Cardiac muscle cell (in vitro differentiated cells and primary cell): ENCODE measurements at regions not wholly inside any gene's neighbourhood (a gene's known extent, or its start where the extent isn't known, plus 50 kb on each side); places are given as distances from the start of the nearest gene placed in this dataset.

Experiments
- DNase-seq, 2 donors: peaks; one replicate each; pipeline versions ENCODE4 v3.0.0 to v3.0.0-alpha.2; 2010 to 2017; ENCODE audit warnings: low read depth in 1 of 2, low spot score in 1 of 2
- H3K27ac ChIP-seq: fragments of 200-600 bp; sonication (generic); 2 replicates; pipeline ENCODE4 v1.5.1; 2016
- H3K27me3 ChIP-seq: fragments of 200-600 bp; sonication (generic); 2 replicates; pipeline ENCODE4 v1.6.0; 2016; ENCODE audit warnings: control low read depth
- H3K36me3 ChIP-seq: fragments of 200-600 bp; sonication (generic); 2 replicates; pipeline ENCODE4 v1.5.1; 2016; ENCODE audit warnings: control low read depth
- H3K4me1 ChIP-seq: fragments of 200-600 bp; sonication (generic); 2 replicates; pipeline ENCODE4 v1.8.1; 2017; ENCODE audit warnings: low read depth, mild to moderate bottlenecking, mixed run types
- H3K4me3 ChIP-seq: fragments of 200-600 bp; sonication (generic); 2 replicates; pipeline ENCODE4 v1.5.1; 2016; ENCODE audit warnings: mild to moderate bottlenecking
- H3K9me3 ChIP-seq: fragments of 200-600 bp; sonication (generic); 2 replicates; pipeline ENCODE4 v1.5.1; 2017; ENCODE audit warnings: low read depth, mild to moderate bottlenecking, control low read depth
- TF ChIP-seq, protein P1 (sequence below): IDR thresholded peaks from 2 replicates; pipeline ENCODE4 v1.5.1; 2012; ENCODE audit warnings: low read depth, mild to moderate bottlenecking, low read length

DNA sequence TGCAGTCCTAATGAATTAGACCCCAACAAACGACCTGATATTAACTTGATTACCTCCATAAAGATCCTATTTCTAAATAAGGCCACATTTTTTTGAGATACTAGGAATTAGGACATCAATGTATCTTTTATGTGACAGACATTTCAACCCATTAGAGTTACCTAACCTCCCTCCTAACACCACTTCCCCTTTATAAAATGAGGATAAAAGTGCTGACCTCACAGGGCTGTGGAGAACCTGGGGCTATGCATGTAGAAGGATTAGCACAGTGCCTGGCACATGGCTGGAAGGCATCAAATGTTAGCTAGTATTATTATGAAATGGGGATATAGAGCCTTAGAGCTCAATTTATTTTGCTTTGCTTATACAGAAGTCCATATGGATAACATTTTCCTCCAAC lies 53.5 kb upstream of the LRRN1 start:
- TF ChIP-seq, protein P1, sequence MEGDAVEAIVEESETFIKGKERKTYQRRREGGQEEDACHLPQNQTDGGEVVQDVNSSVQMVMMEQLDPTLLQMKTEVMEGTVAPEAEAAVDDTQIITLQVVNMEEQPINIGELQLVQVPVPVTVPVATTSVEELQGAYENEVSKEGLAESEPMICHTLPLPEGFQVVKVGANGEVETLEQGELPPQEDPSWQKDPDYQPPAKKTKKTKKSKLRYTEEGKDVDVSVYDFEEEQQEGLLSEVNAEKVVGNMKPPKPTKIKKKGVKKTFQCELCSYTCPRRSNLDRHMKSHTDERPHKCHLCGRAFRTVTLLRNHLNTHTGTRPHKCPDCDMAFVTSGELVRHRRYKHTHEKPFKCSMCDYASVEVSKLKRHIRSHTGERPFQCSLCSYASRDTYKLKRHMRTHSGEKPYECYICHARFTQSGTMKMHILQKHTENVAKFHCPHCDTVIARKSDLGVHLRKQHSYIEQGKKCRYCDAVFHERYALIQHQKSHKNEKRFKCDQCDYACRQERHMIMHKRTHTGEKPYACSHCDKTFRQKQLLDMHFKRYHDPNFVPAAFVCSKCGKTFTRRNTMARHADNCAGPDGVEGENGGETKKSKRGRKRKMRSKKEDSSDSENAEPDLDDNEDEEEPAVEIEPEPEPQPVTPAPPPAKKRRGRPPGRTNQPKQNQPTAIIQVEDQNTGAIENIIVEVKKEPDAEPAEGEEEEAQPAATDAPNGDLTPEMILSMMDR: no peak
- Histone ChIP-seq H3K9me3 (no peaks in the 10 kb centered on the region), H3K4me3 (no peak overlapping the region), H3K36me3 (no peaks in the 10 kb centered on the region), H3K27me3 (peaks cover 16% of the 10 kb centered on the region), H3K27ac (no peak overlapping the region), H3K4me1 (no peaks in the 10 kb centered on the region)
- no peak for DNase-seq

DNA sequence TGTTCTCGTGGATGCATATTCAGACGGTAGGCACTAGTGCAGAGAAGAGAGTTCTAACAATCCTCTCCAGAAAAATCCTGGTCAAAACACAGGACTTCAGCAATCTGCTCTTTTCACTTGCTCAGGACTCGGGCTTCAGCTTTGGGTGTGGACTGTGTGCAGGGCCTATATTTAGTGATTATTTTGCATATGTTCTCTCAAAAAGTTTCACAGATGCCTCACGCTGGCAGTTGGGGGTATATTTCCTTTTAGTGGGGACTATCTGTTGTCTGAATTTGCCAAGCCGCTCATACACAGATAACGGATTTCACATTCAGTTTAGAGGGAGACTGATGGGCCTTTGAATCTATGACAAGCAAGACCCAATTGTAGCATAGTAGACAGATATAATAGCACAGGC lies 54.4 kb upstream of the LRRN1 start:
- Histone ChIP-seq H3K27ac (no peak overlapping the region), H3K9me3 (no peaks in the 10 kb centered on the region), H3K27me3 (peaks cover 20% of the 10 kb centered on the region), H3K36me3 (no peaks in the 10 kb centered on the region), H3K4me3 (no peak overlapping the region), H3K4me1 (no peaks in the 10 kb centered on the region)
- no peak for DNase-seq
- TF ChIP-seq, protein P1: no peak

DNA sequence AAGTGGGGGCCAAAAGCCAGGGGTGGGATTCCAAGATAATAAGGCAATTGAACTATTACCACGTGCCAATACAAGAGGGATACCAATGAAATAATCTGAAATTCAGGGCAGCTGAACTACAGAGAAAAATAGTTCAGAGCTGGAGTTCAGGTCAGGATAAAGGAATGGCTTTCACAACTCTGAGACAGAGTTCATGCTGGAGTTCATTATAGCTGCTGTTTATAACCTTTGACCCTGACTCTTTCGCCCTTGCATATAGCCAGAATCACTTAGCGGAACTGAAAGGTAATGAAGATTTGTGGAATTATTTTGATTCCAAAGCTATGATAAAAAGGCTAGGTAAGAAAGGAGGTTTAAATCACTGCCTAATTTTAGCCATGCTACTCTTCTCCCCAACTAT lies 55.5 kb upstream of the LRRN1 start:
- TF ChIP-seq, protein P1: no peak
- peaks cover 22% of the 10 kb centered on the region for H3K27me3 ChIP-seq
- DNase-seq: no peak
- H3K4me1 ChIP-seq: no peaks in the 10 kb centered on the region
- H3K9me3 ChIP-seq: no peaks in the 10 kb centered on the region
- no peak overlapping the region for H3K27ac ChIP-seq
- H3K4me3 ChIP-seq: no peak overlapping the region
- no peaks in the 10 kb centered on the region for H3K36me3 ChIP-seq

DNA sequence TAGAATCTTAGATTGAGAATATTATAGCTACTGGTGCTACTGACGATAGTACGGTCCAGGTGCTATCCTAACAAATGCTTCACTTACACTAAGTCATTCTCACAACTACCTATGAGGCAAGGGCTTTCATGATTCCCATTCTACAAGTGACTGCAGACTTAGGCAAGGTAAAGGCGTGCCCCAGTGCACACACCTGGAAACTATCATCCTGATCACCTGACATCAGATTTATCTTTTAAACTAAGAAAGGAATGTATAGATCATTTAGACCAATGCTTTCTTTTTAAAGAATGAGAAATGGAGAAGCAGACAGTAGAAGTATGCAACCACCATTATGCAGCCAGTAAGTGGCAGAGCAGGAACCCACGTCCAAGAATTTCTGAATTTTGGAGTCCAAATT lies 59.2 kb upstream of the LRRN1 start:
- Histone ChIP-seq H3K36me3 (no peaks in the 10 kb centered on the region), H3K9me3 (no peaks in the 10 kb centered on the region), H3K27ac (no peak overlapping the region), H3K4me3 (no peak overlapping the region), H3K27me3 (peaks cover 30% of the 10 kb centered on the region), H3K4me1 (no peaks in the 10 kb centered on the region)
- TF ChIP-seq, protein P1: no peak
- no peak for DNase-seq

DNA sequence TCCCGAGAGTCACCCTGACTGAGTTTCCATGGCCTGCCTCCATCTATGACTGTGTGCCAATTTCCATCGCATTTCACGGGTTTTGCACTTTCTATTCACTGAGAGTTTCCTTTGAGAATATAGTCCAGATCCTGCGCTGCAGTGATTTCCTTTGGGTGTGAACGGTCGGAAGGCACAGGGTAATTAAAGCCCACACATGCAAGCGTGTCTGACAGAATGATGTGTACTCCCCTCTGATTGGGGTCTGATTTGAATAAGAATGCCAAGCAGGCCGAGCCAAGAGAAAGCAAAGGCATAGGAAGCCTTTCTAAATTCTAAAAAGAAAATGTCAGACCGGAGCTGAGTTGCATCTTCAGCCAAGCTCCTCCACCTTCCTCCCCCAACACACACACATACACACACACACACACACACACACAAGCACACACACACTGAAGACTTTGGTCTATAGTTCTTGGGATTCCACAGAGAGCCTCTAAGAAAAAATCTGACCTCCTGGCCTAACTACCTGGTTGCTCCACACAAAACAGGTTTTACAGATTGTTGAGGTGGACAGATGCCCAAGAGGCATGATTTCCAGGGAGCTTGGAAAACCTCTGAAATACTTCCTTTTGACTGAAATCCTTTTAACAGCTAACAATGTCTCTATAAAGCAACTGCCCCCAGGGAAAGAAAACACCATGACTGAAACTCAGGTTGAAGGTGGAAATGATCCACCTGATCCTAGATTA lies 59.7 kb upstream of the LRRN1 start:
- Histone ChIP-seq H3K4me3 (no peak overlapping the region), H3K27me3 (peaks cover 30% of the 10 kb centered on the region), H3K27ac (no peak overlapping the region), H3K9me3 (no peaks in the 10 kb centered on the region), H3K4me1 (no peaks in the 10 kb centered on the region), H3K36me3 (no peaks in the 10 kb centered on the region)
- DNase-seq: no peak
- TF ChIP-seq, protein P1: no peak
